ENCODE measurements at regions not wholly inside any gene's neighbourhood (a gene's known extent, or its start where the extent isn't known, plus 50 kb on each side); places are given as distances from the start of the nearest gene placed in this dataset.

GRCh38 chr15:72953306-72953705, 99.0 kb upstream of the NEO1 start:
- H3K9me3 ChIP-seq (ENCODE audit: insufficient read depth, low read length, severe bottlenecking) = no peaks in the 10 kb centered on the region
- H2AFZ ChIP-seq (ENCODE audit: low read depth, low read length) = no peak overlapping the region
- H3K36me3 ChIP-seq (ENCODE audit: insufficient read depth, low read length) = no peaks in the 10 kb centered on the region
- H3K27me3 ChIP-seq (ENCODE audit: insufficient read depth, low read length, poor library complexity) = no peaks in the 10 kb centered on the region
- ATAC-seq (ENCODE audit: insufficient read depth, low read depth) (no peak), DNase-seq (no peak)
- TF ChIP-seq EZH2 (IDR thresholded peaks at IDR 0.05; ENCODE audit: borderline replicate concordance, low read depth, low read length, severe bottlenecking) = no peak
- TF ChIP-seq, protein P1, sequence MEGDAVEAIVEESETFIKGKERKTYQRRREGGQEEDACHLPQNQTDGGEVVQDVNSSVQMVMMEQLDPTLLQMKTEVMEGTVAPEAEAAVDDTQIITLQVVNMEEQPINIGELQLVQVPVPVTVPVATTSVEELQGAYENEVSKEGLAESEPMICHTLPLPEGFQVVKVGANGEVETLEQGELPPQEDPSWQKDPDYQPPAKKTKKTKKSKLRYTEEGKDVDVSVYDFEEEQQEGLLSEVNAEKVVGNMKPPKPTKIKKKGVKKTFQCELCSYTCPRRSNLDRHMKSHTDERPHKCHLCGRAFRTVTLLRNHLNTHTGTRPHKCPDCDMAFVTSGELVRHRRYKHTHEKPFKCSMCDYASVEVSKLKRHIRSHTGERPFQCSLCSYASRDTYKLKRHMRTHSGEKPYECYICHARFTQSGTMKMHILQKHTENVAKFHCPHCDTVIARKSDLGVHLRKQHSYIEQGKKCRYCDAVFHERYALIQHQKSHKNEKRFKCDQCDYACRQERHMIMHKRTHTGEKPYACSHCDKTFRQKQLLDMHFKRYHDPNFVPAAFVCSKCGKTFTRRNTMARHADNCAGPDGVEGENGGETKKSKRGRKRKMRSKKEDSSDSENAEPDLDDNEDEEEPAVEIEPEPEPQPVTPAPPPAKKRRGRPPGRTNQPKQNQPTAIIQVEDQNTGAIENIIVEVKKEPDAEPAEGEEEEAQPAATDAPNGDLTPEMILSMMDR (IDR thresholded peaks at IDR 0.05; ENCODE audit: borderline replicate concordance, extremely low read depth, low read length, poor library complexity, severe bottlenecking) = no peak
- H3K27ac ChIP-seq (ENCODE audit: low read length) = no peak overlapping the region
- no peak overlapping the region for H3K4me3 ChIP-seq (ENCODE audit: low read depth in 1 of 2, low read length in 2 of 2)
- no peak overlapping the region for H3K4me2 ChIP-seq (ENCODE audit: insufficient read depth, low read length)
- H3K9ac ChIP-seq (ENCODE audit: low read depth, low read length) = no peak overlapping the region
- H4K20me1 ChIP-seq (ENCODE audit: insufficient read depth, low read length) = no peaks in the 10 kb centered on the region
- no peaks in the 10 kb centered on the region for H3K79me2 ChIP-seq (ENCODE audit: insufficient read depth, low read length)
- no peaks in the 10 kb centered on the region for H3K4me1 ChIP-seq (ENCODE audit: insufficient read depth, low read length)

DNA sequence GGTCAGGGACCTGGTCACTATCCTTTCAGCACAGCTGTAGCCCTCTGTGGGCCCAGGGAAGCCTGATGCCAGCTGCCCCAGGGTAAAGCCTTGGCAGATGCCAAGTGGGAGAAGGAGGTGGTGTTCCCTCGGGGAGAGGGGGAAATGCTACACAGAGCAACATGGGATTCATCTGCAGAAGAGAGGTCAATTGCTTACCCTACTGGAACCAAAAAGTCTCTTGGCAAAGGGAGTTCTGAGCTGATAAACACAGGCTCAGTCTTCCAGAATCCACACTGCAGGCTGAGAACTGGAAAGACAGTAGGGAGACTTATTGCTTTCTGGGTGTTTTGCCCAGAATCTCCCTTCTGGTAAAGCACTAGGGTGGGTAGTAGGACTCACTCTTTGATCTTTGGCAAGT, 100.1 kb upstream of the NEO1 start:
- Histone ChIP-seq H3K9me3 (ENCODE audit: insufficient read depth, low read length, severe bottlenecking) (peaks cover under 1% of the 10 kb centered on the region), H3K27ac (ENCODE audit: low read length) (no peak overlapping the region), H3K36me3 (ENCODE audit: insufficient read depth, low read length) (no peaks in the 10 kb centered on the region), H3K27me3 (ENCODE audit: insufficient read depth, low read length, poor library complexity) (no peaks in the 10 kb centered on the region), H3K9ac (ENCODE audit: low read depth, low read length) (no peak overlapping the region), H3K4me1 (ENCODE audit: insufficient read depth, low read length) (no peaks in the 10 kb centered on the region), H2AFZ (ENCODE audit: low read depth, low read length) (no peak overlapping the region), H3K79me2 (ENCODE audit: insufficient read depth, low read length) (no peaks in the 10 kb centered on the region), H3K4me3 (ENCODE audit: low read depth in 1 of 2, low read length in 2 of 2) (no peak overlapping the region), H3K4me2 (ENCODE audit: insufficient read depth, low read length) (no peak overlapping the region), H4K20me1 (ENCODE audit: insufficient read depth, low read length) (no peaks in the 10 kb centered on the region)
- DNase-seq (no peak), ATAC-seq (ENCODE audit: insufficient read depth, low read depth) (no peak)
- TF ChIP-seq EZH2 (IDR thresholded peaks at IDR 0.05; ENCODE audit: borderline replicate concordance, low read depth, low read length, severe bottlenecking) = no peak
- TF ChIP-seq, protein P1 (IDR thresholded peaks at IDR 0.05; ENCODE audit: borderline replicate concordance, extremely low read depth, low read length, poor library complexity, severe bottlenecking) = no peak

GRCh38 chr15:72948662-72949061, 103.6 kb upstream of the NEO1 start:
- ATAC-seq (ENCODE audit: insufficient read depth, low read depth) (no peak), DNase-seq (no peak)
- H4K20me1 ChIP-seq (ENCODE audit: insufficient read depth, low read length) = no peaks in the 10 kb centered on the region
- H2AFZ ChIP-seq (ENCODE audit: low read depth, low read length) = no peak overlapping the region
- H3K4me3 ChIP-seq (ENCODE audit: low read depth in 1 of 2, low read length in 2 of 2) = no peak overlapping the region
- no peaks in the 10 kb centered on the region for H3K79me2 ChIP-seq (ENCODE audit: insufficient read depth, low read length)
- no peaks in the 10 kb centered on the region for H3K27me3 ChIP-seq (ENCODE audit: insufficient read depth, low read length, poor library complexity)
- H3K27ac ChIP-seq (ENCODE audit: low read length) = no peak overlapping the region
- H3K36me3 ChIP-seq (ENCODE audit: insufficient read depth, low read length) = no peaks in the 10 kb centered on the region
- no peaks in the 10 kb centered on the region for H3K4me1 ChIP-seq (ENCODE audit: insufficient read depth, low read length)
- TF ChIP-seq EZH2 (IDR thresholded peaks at IDR 0.05; ENCODE audit: borderline replicate concordance, low read depth, low read length, severe bottlenecking) = no peak
- TF ChIP-seq, protein P1 (IDR thresholded peaks at IDR 0.05; ENCODE audit: borderline replicate concordance, extremely low read depth, low read length, poor library complexity, severe bottlenecking) = no peak
- H3K9me3 ChIP-seq (ENCODE audit: insufficient read depth, low read length, severe bottlenecking) = peaks cover 7% of the 10 kb centered on the region
- no peak overlapping the region for H3K4me2 ChIP-seq (ENCODE audit: insufficient read depth, low read length)
- H3K9ac ChIP-seq (ENCODE audit: low read depth, low read length) = no peak overlapping the region

DNA sequence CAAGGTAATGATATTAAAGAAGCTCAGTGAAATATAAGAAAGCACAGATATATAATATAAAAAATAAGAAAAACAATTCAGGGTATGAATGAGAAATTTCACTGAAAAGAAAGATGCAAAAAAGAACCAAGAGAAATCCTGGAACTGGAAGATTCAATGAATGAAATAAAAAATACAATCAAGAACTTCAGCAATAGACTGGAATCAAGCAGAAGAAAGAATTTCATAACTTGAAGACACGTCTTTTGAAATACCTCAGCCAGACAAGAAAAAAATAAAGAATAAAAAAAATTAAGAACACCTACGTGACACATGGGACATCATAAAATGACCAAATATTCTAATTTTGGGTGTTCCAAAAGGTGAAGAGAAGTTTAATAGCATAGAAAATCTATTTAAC, 104.6 kb upstream of the NEO1 start:
- no peak for TF ChIP-seq EZH2 (IDR thresholded peaks at IDR 0.05; ENCODE audit: borderline replicate concordance, low read depth, low read length, severe bottlenecking)
- TF ChIP-seq, protein P1 (IDR thresholded peaks at IDR 0.05; ENCODE audit: borderline replicate concordance, extremely low read depth, low read length, poor library complexity, severe bottlenecking) = no peak
- no peak overlapping the region for H3K4me2 ChIP-seq (ENCODE audit: insufficient read depth, low read length)
- H4K20me1 ChIP-seq (ENCODE audit: insufficient read depth, low read length) = no peaks in the 10 kb centered on the region
- H3K9me3 ChIP-seq (ENCODE audit: insufficient read depth, low read length, severe bottlenecking) = peaks cover 7% of the 10 kb centered on the region
- no peak overlapping the region for H2AFZ ChIP-seq (ENCODE audit: low read depth, low read length)
- no peak for ATAC-seq (ENCODE audit: insufficient read depth, low read depth)
- no peaks in the 10 kb centered on the region for H3K79me2 ChIP-seq (ENCODE audit: insufficient read depth, low read length)
- no peak for DNase-seq
- H3K27ac ChIP-seq (ENCODE audit: low read length) = no peak overlapping the region
- no peaks in the 10 kb centered on the region for H3K4me1 ChIP-seq (ENCODE audit: insufficient read depth, low read length)
- H3K9ac ChIP-seq (ENCODE audit: low read depth, low read length) = no peak overlapping the region
- H3K4me3 ChIP-seq (ENCODE audit: low read depth in 1 of 2, low read length in 2 of 2) = no peak overlapping the region
- no peaks in the 10 kb centered on the region for H3K36me3 ChIP-seq (ENCODE audit: insufficient read depth, low read length)
- H3K27me3 ChIP-seq (ENCODE audit: insufficient read depth, low read length, poor library complexity) = no peaks in the 10 kb centered on the region
